ENCODE measurements at regions not wholly inside any gene's neighbourhood (a gene's known extent, or its start where the extent isn't known, plus 50 kb on each side); places are given as distances from the start of the nearest gene placed in this dataset.

- TF ChIP-seq POLR2A (IDR thresholded peaks at IDR 0.05), result no peak
- no peak for TF ChIP-seq CTCF (IDR thresholded peaks at IDR 0.05)
These were observed 407.7 kb upstream of the JARID2 start for GRCh38 chr6:14838133-14838583.

Measured in body of pancreas (tissue), 4 donors.